Ishikawa (cell line): ENCODE measurements at regions not wholly inside any gene's neighbourhood (a gene's known extent, or its start where the extent isn't known, plus 50 kb on each side); places are given as distances from the start of the nearest gene placed in this dataset.

ENCODE experiments used
- CEBPB ChIP-seq: IDR thresholded peaks from 2 replicates; pipeline ENCODE4 v1.6.1; 2012
- CREB1 ChIP-seq: IDR thresholded peaks from 2 replicates; pipeline ENCODE4 v1.6.1; 2012; ENCODE audit warnings: low read depth
- EGR1 ChIP-seq: IDR thresholded peaks from 2 replicates; pipeline ENCODE4 v1.6.1; 2012
- EP300 ChIP-seq: IDR thresholded peaks from 2 replicates; pipeline ENCODE4 v1.6.1; 2012; ENCODE audit warnings: borderline replicate concordance
- FOXM1 ChIP-seq: IDR thresholded peaks from 2 replicates; pipeline ENCODE4 v1.6.1; 2012; ENCODE audit warnings: low read depth, borderline replicate concordance
- NFIC ChIP-seq: IDR thresholded peaks from 2 replicates; pipeline ENCODE4 v1.6.1; 2012
- RAD21 ChIP-seq: IDR thresholded peaks from 2 replicates; pipeline ENCODE4 v1.6.1; 2012; ENCODE audit warnings: low read depth
- TAF1 ChIP-seq: IDR thresholded peaks from 2 replicates; pipeline ENCODE4 v1.6.1; 2012; ENCODE audit warnings: low read depth, mild to moderate bottlenecking
- TCF12 ChIP-seq: IDR thresholded peaks from 2 replicates; pipeline ENCODE4 v1.6.1; 2012; ENCODE audit warnings: low read depth
- TEAD4 ChIP-seq: IDR thresholded peaks from 2 replicates; pipeline ENCODE4 v1.6.1; 2012
- YY1 ChIP-seq: IDR thresholded peaks from 2 replicates; pipeline ENCODE4 v1.6.1; 2012; ENCODE audit warnings: low read depth
- ZBTB7A ChIP-seq: IDR thresholded peaks from 2 replicates; pipeline ENCODE4 v1.6.1; 2012; ENCODE audit warnings: low read depth
- TF ChIP-seq, protein P1 (sequence below): IDR thresholded peaks from 2 replicates; pipeline ENCODE4 v1.6.1; 2012
- TF ChIP-seq, protein P2 (sequence below): IDR thresholded peaks from 2 replicates; pipeline ENCODE4 v1.6.1; 2012; ENCODE audit warnings: low read depth, mild to moderate bottlenecking
- TF ChIP-seq, protein P3 (sequence below): IDR thresholded peaks from 2 replicates; pipeline ENCODE4 v1.6.1; 2012

DNA sequence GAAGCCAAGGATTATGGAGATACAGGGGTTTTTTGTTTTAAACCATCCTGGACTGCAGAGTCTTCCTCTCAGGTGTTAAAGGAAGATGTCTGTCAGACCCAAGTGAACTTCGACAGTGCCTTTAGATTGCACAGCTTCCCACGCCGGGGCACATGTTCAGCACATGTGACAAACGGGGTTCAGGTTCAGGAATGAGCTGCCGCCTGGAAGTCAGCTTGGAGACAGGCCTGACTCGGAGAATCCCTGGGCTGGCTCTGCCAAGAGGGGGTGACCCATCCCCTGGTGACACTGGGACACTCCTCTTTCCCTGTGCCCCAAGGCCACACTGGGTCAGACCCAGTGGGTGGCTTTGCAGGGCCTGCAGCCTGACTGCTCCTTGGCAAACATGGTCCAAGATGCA lies 359.3 kb upstream of the SALL3 start:
- no peak for TF ChIP-seq TCF12
- TF ChIP-seq TEAD4 = no peak
- TF ChIP-seq ZBTB7A = no peak
- TF ChIP-seq, protein P1, sequence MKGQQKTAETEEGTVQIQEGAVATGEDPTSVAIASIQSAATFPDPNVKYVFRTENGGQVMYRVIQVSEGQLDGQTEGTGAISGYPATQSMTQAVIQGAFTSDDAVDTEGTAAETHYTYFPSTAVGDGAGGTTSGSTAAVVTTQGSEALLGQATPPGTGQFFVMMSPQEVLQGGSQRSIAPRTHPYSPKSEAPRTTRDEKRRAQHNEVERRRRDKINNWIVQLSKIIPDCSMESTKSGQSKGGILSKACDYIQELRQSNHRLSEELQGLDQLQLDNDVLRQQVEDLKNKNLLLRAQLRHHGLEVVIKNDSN = no peak
- TF ChIP-seq, protein P2, sequence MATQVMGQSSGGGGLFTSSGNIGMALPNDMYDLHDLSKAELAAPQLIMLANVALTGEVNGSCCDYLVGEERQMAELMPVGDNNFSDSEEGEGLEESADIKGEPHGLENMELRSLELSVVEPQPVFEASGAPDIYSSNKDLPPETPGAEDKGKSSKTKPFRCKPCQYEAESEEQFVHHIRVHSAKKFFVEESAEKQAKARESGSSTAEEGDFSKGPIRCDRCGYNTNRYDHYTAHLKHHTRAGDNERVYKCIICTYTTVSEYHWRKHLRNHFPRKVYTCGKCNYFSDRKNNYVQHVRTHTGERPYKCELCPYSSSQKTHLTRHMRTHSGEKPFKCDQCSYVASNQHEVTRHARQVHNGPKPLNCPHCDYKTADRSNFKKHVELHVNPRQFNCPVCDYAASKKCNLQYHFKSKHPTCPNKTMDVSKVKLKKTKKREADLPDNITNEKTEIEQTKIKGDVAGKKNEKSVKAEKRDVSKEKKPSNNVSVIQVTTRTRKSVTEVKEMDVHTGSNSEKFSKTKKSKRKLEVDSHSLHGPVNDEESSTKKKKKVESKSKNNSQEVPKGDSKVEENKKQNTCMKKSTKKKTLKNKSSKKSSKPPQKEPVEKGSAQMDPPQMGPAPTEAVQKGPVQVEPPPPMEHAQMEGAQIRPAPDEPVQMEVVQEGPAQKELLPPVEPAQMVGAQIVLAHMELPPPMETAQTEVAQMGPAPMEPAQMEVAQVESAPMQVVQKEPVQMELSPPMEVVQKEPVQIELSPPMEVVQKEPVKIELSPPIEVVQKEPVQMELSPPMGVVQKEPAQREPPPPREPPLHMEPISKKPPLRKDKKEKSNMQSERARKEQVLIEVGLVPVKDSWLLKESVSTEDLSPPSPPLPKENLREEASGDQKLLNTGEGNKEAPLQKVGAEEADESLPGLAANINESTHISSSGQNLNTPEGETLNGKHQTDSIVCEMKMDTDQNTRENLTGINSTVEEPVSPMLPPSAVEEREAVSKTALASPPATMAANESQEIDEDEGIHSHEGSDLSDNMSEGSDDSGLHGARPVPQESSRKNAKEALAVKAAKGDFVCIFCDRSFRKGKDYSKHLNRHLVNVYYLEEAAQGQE = no peak
- no peak for TF ChIP-seq NFIC
- TF ChIP-seq CREB1 = no peak
- no peak for TF ChIP-seq EP300
- no peak for TF ChIP-seq YY1
- TF ChIP-seq, protein P3, sequence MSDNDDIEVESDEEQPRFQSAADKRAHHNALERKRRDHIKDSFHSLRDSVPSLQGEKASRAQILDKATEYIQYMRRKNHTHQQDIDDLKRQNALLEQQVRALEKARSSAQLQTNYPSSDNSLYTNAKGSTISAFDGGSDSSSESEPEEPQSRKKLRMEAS = no peak

DNA sequence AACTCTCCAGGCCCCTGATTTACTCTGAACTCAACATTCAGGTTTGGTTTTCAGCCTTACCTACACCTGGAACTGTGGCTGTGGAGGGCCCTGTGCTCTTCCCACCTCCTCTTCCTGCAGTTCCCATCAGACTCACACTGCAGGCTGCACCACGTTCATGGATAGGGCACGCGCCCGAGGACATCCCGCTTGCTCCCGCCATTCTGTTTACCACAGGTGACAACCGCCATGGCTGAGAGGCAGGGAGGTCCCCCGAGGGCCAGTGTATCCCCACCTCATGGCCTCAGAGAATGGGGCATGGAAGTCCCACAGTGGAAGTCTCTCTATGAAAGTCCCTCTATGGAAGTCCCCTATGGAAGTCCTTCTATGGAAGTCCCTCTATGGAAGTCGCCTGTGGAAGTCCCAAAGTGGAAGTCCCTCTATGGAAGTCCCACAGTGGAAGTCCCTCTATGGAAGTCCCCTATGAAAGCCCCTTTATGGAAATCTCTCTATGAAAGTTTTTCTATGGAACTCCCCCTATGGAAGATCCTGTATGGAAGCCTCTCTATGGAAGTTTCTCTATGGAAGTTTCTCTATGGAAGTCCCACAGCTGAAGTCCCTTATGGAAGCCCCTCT lies 358.4 kb upstream of the SALL3 start:
- TF ChIP-seq, protein P1 = no peak
- no peak for TF ChIP-seq ZBTB7A
- TF ChIP-seq TEAD4 = no peak
- no peak for TF ChIP-seq TAF1
- TF ChIP-seq, protein P3 = no peak
- TF ChIP-seq EGR1 = no peak
- TF ChIP-seq, protein P2 = no peak
- TF ChIP-seq NFIC = no peak
- no peak for TF ChIP-seq RAD21
- TF ChIP-seq YY1 = no peak
- no peak for TF ChIP-seq FOXM1
- no peak for TF ChIP-seq EP300
- TF ChIP-seq CREB1 = no peak
- no peak for TF ChIP-seq CEBPB
- TF ChIP-seq TCF12 = no peak

DNA sequence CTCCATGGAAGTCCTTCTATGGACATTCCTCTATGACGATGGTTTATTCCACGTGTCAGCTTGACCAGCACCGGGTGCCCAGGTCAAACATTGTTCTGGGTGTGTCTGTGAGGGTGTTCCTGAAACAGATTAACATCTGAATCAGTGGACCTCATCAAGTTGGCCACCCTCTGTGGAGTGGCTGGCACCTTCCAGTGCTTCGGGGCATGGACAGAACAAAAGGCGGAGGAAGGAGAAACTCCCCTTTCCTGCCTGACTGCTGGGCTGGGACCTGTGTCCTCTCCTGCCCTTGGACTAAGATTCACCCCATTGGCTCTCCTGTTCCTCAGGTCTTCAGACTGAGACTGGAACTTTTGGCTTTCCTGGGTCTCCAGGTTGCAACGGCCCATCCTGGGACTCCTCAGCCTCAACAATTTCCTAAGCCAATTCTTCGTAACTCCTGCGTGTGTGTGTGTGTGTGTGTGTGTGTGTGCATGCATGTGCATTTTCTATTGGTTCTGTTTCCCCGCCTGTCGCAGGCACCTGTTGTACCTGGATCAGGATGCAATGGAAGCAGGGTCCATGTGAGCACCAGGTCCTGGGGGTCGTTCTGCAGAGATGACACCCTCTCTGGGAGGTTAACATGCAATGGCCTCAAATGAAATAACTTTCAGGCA lies 357.2 kb upstream of the SALL3 start:
- TF ChIP-seq CEBPB (no peak), TCF12 (no peak), TAF1 (no peak), NFIC (no peak), EGR1 (no peak), ZBTB7A (no peak), FOXM1 (no peak), CREB1 (no peak), YY1 (no peak), RAD21 (no peak), TEAD4 (no peak), EP300 (no peak)
- TF ChIP-seq, protein P1 = no peak
- TF ChIP-seq, protein P3 = no peak
- TF ChIP-seq, protein P2 = no peak
